Mesendoderm (in vitro differentiated cells): ENCODE measurements at regions not wholly inside any gene's neighbourhood (a gene's known extent, or its start where the extent isn't known, plus 50 kb on each side); places are given as distances from the start of the nearest gene placed in this dataset.
"Not testable (repeated sequence)": the region's sequence is repeated elsewhere in the genome, so short reads cannot be mapped to it uniquely, and the experiment has no call there.

Experiments used
- DNase-seq: peaks from one replicate; pipeline ENCODE4 v3.0.0; 2013
- H2AK5ac ChIP-seq: 2 replicates; pipeline ENCODE4 v1.6.1; 2013; ENCODE audit warnings: low read length, inconsistent platforms
- H2BK120ac ChIP-seq: 2 replicates; pipeline ENCODE4 v1.6.1; 2013; ENCODE audit warnings: low read depth, mild to moderate bottlenecking, low read length, moderate library complexity, mixed read lengths
- H2BK15ac ChIP-seq: replicated peaks from 2 replicates; pipeline ENCODE4 v1.6.1; 2013; ENCODE audit warnings: low read depth, mild to moderate bottlenecking, moderate library complexity
- H2BK5ac ChIP-seq: 2 replicates; pipeline ENCODE4 v1.6.1; 2013; ENCODE audit warnings: low read length, inconsistent platforms
- H3K18ac ChIP-seq: 2 replicates; pipeline ENCODE4 v1.6.1; 2013; ENCODE audit warnings: mild to moderate bottlenecking, low read length, mixed read lengths
- H3K23ac ChIP-seq: one replicate; pipeline ENCODE4 v1.6.1; 2013; ENCODE audit warnings: low read length
- H3K27ac ChIP-seq: 2 replicates; pipeline ENCODE4 v1.5.1; 2013; ENCODE audit warnings: low read depth, mild to moderate bottlenecking, inconsistent platforms, low read length, moderate library complexity
- H3K27me3 ChIP-seq: 2 replicates; pipeline ENCODE4 v1.6.1; 2013; ENCODE audit warnings: low read length, control low read depth, mild to moderate bottlenecking, inconsistent platforms; ENCODE audit not compliant: insufficient read depth, poor library complexity
- H3K36me3 ChIP-seq: 2 replicates; pipeline ENCODE4 v1.6.1; 2013; ENCODE audit warnings: low read length, inconsistent platforms; ENCODE audit not compliant: control insufficient read depth, insufficient read depth
- H3K4ac ChIP-seq: one replicate; pipeline ENCODE4 v1.6.1; 2013; ENCODE audit warnings: low read depth, mild to moderate bottlenecking, low read length, moderate library complexity
- H3K4me1 ChIP-seq: 2 replicates; pipeline ENCODE4 v1.6.1; 2013; ENCODE audit warnings: low read depth, low read length, inconsistent platforms; ENCODE audit not compliant: control insufficient read depth
- H3K4me2 ChIP-seq: 2 replicates; pipeline ENCODE4 v1.6.1; 2013; ENCODE audit warnings: low read length
- H3K4me3 ChIP-seq: 2 replicates; pipeline ENCODE4 v1.5.1; 2013; ENCODE audit warnings: mild to moderate bottlenecking, low read length
- H3K56ac ChIP-seq: one replicate; pipeline ENCODE4 v1.6.1; 2013; ENCODE audit warnings: low read length
- H3K79me1 ChIP-seq: 2 replicates; pipeline ENCODE4 v1.6.1; 2013; ENCODE audit warnings: low read length, inconsistent platforms
- H3K79me2 ChIP-seq: 2 replicates; pipeline ENCODE4 v1.6.1; 2013; ENCODE audit warnings: mild to moderate bottlenecking, low read length; ENCODE audit not compliant: control insufficient read depth, insufficient read depth
- H3K9ac ChIP-seq: 2 replicates; pipeline ENCODE4 v1.6.1; 2013; ENCODE audit warnings: low read length, inconsistent platforms
- H4K5ac ChIP-seq: one replicate; pipeline ENCODE4 v1.6.1; 2013; ENCODE audit warnings: low read length
- H4K8ac ChIP-seq: one replicate; pipeline ENCODE4 v1.6.1; 2013; ENCODE audit warnings: low read depth, mild to moderate bottlenecking, control low read depth, low read length, moderate library complexity
- WGBS: extraction: QIAGEN DNeasy Blood & Tissue Kit; methylation state at CpG from one replicate; pipeline ENCODE4 v1.1.7; 2013; ENCODE audit warnings: low lambda C conversion rate, missing lambda C conversion rate; ENCODE audit not compliant: insufficient coverage; ENCODE audit errors: extremely low coverage; 5-methylcytosine and 5-hydroxymethylcytosine counted together

GRCh38 chr20:30007496-30007895 is 1250.0 kb upstream of the DEFB115 start:
- no CpG with 5 or more reads among the region's 4 CpGs for WGBS

More at GRCh38 chr20:30007496-30007895, 1250.0 kb upstream of the DEFB115 start:
- H4K5ac ChIP-seq, H3K56ac ChIP-seq, H3K27ac ChIP-seq, H2BK5ac ChIP-seq, H2BK120ac ChIP-seq, H3K4me1 ChIP-seq, H2BK15ac ChIP-seq, H3K4me2 ChIP-seq, H3K27me3 ChIP-seq, H2AK5ac ChIP-seq, H3K79me1 ChIP-seq, H3K4ac ChIP-seq, H3K4me3 ChIP-seq, H4K8ac ChIP-seq, H3K23ac ChIP-seq, H3K79me2 ChIP-seq, H3K18ac ChIP-seq, H3K36me3 ChIP-seq, H3K9ac ChIP-seq: not testable (repeated sequence)
- peak; percentile 3 for DNase-seq
